Hepatocyte (in vitro differentiated cells): ENCODE measurements at regions not wholly inside any gene's neighbourhood (a gene's known extent, or its start where the extent isn't known, plus 50 kb on each side); places are given as distances from the start of the nearest gene placed in this dataset.
"Not testable (repeated sequence)": the region's sequence is repeated elsewhere in the genome, so short reads cannot be mapped to it uniquely, and the experiment has no call there.

Experiments used
- CTCF ChIP-seq: fragments of 200-600 bp; sonication (generic); IDR thresholded peaks from 2 replicates; pipeline ENCODE4 v1.5.1; 2016; ENCODE audit warnings: antibody characterized with exemption, mild to moderate bottlenecking; ENCODE audit not compliant: poor library complexity
- EZH2 ChIP-seq: fragments of 200-600 bp; sonication (generic); IDR thresholded peaks from 2 replicates; pipeline ENCODE4 v1.6.1; 2016; ENCODE audit warnings: antibody characterized with exemption, mild to moderate bottlenecking, borderline replicate concordance

GRCh38 chr21:6436205-6436604 is 4085.2 kb upstream of the TPTE start:
- TF ChIP-seq CTCF, EZH2: not testable (repeated sequence)
